ENCODE measurements at regions not wholly inside any gene's neighbourhood (a gene's known extent, or its start where the extent isn't known, plus 50 kb on each side); places are given as distances from the start of the nearest gene placed in this dataset.

GRCh38 chr9:29062446-29062845 lies 1489.2 kb upstream of the C9orf72 start:
- H3K36me3 ChIP-seq (ENCODE audit: control insufficient read depth, insufficient read depth, low read length): no peaks in the 10 kb centered on the region
- no peak for TF ChIP-seq CTCF (IDR thresholded peaks at IDR 0.05; ENCODE audit: insufficient read depth, low read length, poor library complexity, severe bottlenecking)
- DNase-seq (ENCODE audit: low read depth): no peak
- no peaks in the 10 kb centered on the region for H3K27me3 ChIP-seq (ENCODE audit: control insufficient read depth, insufficient read depth, low read length)
- no peak overlapping the region for H3K4me3 ChIP-seq (ENCODE audit: low read depth, low read length)

- TF ChIP-seq CTCF (IDR thresholded peaks at IDR 0.05; ENCODE audit: insufficient read depth, low read length, poor library complexity, severe bottlenecking): no peak
- no peak for DNase-seq (ENCODE audit: low read depth)
- Histone ChIP-seq H3K36me3 (ENCODE audit: control insufficient read depth, insufficient read depth, low read length) (no peaks in the 10 kb centered on the region), H3K27me3 (ENCODE audit: control insufficient read depth, insufficient read depth, low read length) (no peaks in the 10 kb centered on the region), H3K4me3 (ENCODE audit: low read depth, low read length) (no peak overlapping the region)
Measured at GRCh38 chr9:29063031-29063430, 1489.8 kb upstream of the C9orf72 start.

- no peak for TF ChIP-seq CTCF (IDR thresholded peaks at IDR 0.05; ENCODE audit: insufficient read depth, low read length, poor library complexity, severe bottlenecking)
- H3K27me3 ChIP-seq (ENCODE audit: control insufficient read depth, insufficient read depth, low read length): no peaks in the 10 kb centered on the region
- no peaks in the 10 kb centered on the region for H3K36me3 ChIP-seq (ENCODE audit: control insufficient read depth, insufficient read depth, low read length)
- no peak overlapping the region for H3K4me3 ChIP-seq (ENCODE audit: low read depth, low read length)
- DNase-seq (ENCODE audit: low read depth): no peak
Measured at GRCh38 chr9:29066141-29066640, 1492.9 kb upstream of the C9orf72 start.

- Histone ChIP-seq H3K36me3 (ENCODE audit: control insufficient read depth, insufficient read depth, low read length) (no peaks in the 10 kb centered on the region), H3K27me3 (ENCODE audit: control insufficient read depth, insufficient read depth, low read length) (no peaks in the 10 kb centered on the region), H3K4me3 (ENCODE audit: low read depth, low read length) (no peak overlapping the region)
- TF ChIP-seq CTCF (IDR thresholded peaks at IDR 0.05; ENCODE audit: insufficient read depth, low read length, poor library complexity, severe bottlenecking): no peak
- DNase-seq (ENCODE audit: low read depth): no peak
Measured at GRCh38 chr9:29068461-29068860, 1495.2 kb upstream of the C9orf72 start.

- no peak overlapping the region for H3K4me3 ChIP-seq (ENCODE audit: low read depth, low read length)
- H3K27me3 ChIP-seq (ENCODE audit: control insufficient read depth, insufficient read depth, low read length): no peaks in the 10 kb centered on the region
- TF ChIP-seq CTCF (IDR thresholded peaks at IDR 0.05; ENCODE audit: insufficient read depth, low read length, poor library complexity, severe bottlenecking): no peak
- DNase-seq (ENCODE audit: low read depth): no peak
- H3K36me3 ChIP-seq (ENCODE audit: control insufficient read depth, insufficient read depth, low read length): no peaks in the 10 kb centered on the region
Measured at GRCh38 chr9:29069376-29069775, 1496.1 kb upstream of the C9orf72 start.

- peak; percentile 50 for DNase-seq (ENCODE audit: low read depth)
- H3K27me3 ChIP-seq (ENCODE audit: control insufficient read depth, insufficient read depth, low read length): no peaks in the 10 kb centered on the region
- no peaks in the 10 kb centered on the region for H3K36me3 ChIP-seq (ENCODE audit: control insufficient read depth, insufficient read depth, low read length)
- TF ChIP-seq CTCF (IDR thresholded peaks at IDR 0.05; ENCODE audit: insufficient read depth, low read length, poor library complexity, severe bottlenecking): no peak
- no peak overlapping the region for H3K4me3 ChIP-seq (ENCODE audit: low read depth, low read length)
Measured at GRCh38 chr9:29078063-29078666, 1504.9 kb upstream of the C9orf72 start.

All from kidney epithelial cell (primary cell).